Chondrocyte (in vitro differentiated cells): ENCODE measurements at regions not wholly inside any gene's neighbourhood (a gene's known extent, or its start where the extent isn't known, plus 50 kb on each side); places are given as distances from the start of the nearest gene placed in this dataset.
"Not testable (repeated sequence)": the region's sequence is repeated elsewhere in the genome, so short reads cannot be mapped to it uniquely, and the experiment has no call there.

ENCODE experiments used
- DNase-seq: peaks from one replicate; pipeline ENCODE4 v3.0.0; 2021; ENCODE audit warnings: mixed read lengths, low spot score
- H3K27ac Mint-ChIP-seq: one replicate; pipeline ENCODE4 v1.8.0; 2021; ENCODE audit warnings: mild to moderate bottlenecking, moderate library complexity, mixed read lengths; ENCODE audit not compliant: unreplicated experiment
- H3K27me3 Mint-ChIP-seq: 2 replicates; pipeline ENCODE4 v1.8.0; 2021; ENCODE audit warnings: low read depth, mixed read lengths
- H3K36me3 Mint-ChIP-seq: 2 replicates; pipeline ENCODE4 v1.8.0; 2021; ENCODE audit warnings: low read depth, mixed read lengths
- H3K4me1 Mint-ChIP-seq: 2 replicates; pipeline ENCODE4 v1.8.0; 2021; ENCODE audit warnings: low read depth, mild to moderate bottlenecking, mixed read lengths
- H3K4me3 Mint-ChIP-seq: one replicate; pipeline ENCODE4 v1.8.0; 2021; ENCODE audit warnings: mild to moderate bottlenecking, moderate library complexity, mixed read lengths; ENCODE audit not compliant: unreplicated experiment
- H3K9me3 Mint-ChIP-seq: 2 replicates; pipeline ENCODE4 v1.8.0; 2021; ENCODE audit warnings: low read depth, mixed read lengths
- TF ChIP-seq, protein P1 (sequence below): fragments of 200-600 bp; sonication (generic); IDR thresholded peaks from 2 replicates; pipeline ENCODE4 v1.5.0; 2021; ENCODE audit warnings: antibody characterized with exemption, mild to moderate bottlenecking, moderate library complexity

DNA sequence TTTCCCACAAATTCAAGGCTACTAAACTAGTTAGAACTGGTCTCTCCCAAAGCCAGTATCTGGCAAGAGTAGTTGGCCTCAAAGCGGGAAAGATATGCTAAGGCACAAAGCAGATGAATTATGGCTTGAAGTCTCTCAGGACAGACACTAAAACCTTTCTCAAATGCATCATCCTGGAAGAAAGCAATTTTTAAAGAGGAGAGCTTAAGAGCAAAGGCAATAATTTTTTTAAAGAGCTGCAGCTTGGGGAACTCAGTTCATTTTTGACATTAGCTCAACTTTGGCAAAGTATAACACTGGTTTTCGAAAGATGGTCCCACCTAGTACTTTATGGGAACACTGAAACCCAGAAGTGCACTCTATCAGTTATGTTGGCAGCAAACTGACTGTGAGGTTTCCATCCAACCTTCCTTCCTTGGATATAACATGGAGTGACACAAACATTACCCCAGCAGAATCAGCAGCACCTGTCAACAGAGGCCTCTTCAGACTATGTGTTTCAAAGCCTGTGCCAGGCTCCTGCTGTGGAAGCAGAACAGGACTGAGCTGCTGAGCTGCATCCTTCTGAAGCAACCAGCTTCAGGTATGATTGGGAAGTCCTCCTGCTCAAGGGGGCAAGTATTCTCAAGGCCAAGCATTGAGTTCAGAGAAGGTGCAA is 852.3 kb upstream of the HS3ST5 start:
- no peak overlapping the region for H3K27ac Mint-ChIP-seq
- no peaks in the 10 kb centered on the region for H3K9me3 Mint-ChIP-seq
- TF ChIP-seq, protein P1, sequence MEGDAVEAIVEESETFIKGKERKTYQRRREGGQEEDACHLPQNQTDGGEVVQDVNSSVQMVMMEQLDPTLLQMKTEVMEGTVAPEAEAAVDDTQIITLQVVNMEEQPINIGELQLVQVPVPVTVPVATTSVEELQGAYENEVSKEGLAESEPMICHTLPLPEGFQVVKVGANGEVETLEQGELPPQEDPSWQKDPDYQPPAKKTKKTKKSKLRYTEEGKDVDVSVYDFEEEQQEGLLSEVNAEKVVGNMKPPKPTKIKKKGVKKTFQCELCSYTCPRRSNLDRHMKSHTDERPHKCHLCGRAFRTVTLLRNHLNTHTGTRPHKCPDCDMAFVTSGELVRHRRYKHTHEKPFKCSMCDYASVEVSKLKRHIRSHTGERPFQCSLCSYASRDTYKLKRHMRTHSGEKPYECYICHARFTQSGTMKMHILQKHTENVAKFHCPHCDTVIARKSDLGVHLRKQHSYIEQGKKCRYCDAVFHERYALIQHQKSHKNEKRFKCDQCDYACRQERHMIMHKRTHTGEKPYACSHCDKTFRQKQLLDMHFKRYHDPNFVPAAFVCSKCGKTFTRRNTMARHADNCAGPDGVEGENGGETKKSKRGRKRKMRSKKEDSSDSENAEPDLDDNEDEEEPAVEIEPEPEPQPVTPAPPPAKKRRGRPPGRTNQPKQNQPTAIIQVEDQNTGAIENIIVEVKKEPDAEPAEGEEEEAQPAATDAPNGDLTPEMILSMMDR: no peak
- no peak for DNase-seq
- no peak overlapping the region for H3K4me3 Mint-ChIP-seq
- no peaks in the 10 kb centered on the region for H3K4me1 Mint-ChIP-seq
- no peaks in the 10 kb centered on the region for H3K36me3 Mint-ChIP-seq
- H3K27me3 Mint-ChIP-seq: no peaks in the 10 kb centered on the region

DNA sequence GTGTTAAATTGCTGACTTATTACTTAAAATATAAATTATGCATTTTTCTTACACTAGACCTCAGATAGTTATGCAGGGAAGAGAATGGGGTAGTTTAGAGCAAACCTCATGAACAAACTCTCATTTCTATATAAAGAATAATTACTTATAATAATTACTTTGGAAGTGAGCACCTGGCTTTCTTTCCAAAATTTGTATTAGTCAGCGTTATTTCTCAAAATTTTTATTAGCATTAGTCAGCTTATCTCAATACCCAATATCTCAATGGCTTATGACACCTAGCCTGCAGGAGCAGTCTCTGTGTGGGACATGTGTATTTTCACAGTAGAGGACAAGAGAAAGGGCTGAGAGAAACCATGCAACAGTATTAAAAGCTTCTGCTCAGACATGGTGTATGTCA is 849.2 kb upstream of the HS3ST5 start:
- Mint-ChIP-seq H3K9me3 (no peaks in the 10 kb centered on the region), H3K4me1 (no peaks in the 10 kb centered on the region), H3K27me3 (no peaks in the 10 kb centered on the region), H3K36me3 (no peaks in the 10 kb centered on the region), H3K27ac (no peak overlapping the region), H3K4me3 (no peak overlapping the region)
- no peak for DNase-seq
- TF ChIP-seq, protein P1: no peak

DNA sequence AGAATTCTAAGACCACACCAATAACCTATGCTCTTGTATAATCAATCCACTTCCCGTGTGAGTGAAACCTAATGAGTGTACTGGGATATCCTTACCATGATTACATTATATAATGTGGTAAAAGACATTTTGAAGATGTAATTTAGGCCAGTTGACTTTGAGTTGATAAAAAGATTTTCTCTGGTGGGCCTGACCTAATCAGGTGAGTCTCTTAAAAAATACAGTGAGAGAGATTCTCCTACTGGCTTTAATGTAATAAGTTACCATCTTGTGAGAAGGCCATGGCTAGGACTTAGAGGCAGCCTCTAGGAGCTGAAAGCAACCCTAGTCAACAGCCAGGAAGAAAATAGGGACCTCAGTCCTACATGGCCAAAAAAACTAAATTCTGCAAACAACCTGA is 847.7 kb upstream of the HS3ST5 start:
- DNase-seq: no peak
- Mint-ChIP-seq H3K4me3 (no peak overlapping the region), H3K9me3 (no peaks in the 10 kb centered on the region), H3K27me3 (no peaks in the 10 kb centered on the region), H3K27ac (no peak overlapping the region), H3K36me3 (no peaks in the 10 kb centered on the region), H3K4me1 (no peaks in the 10 kb centered on the region)
- TF ChIP-seq, protein P1: no peak

DNA sequence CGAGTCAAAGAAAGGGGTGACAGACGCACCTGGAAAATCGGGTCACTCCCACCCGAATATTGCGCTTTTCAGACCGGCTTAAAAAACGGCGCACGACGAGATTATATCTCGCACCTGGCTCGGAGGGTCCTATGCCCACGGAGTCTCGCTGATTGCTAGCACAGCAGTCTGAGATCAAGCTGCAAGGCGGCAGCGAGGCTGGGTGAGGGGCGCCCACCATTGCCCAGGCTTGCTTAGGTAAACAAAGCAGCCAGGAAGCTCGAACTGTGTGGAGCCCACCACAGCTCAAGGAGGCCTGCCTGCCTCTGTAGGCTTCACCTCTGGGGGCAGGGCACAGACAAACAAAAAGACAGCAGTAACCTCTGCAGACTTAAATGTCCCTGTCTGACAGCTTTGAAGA is 832.6 kb upstream of the HS3ST5 start:
- H3K9me3 Mint-ChIP-seq, H3K4me3 Mint-ChIP-seq, H3K27me3 Mint-ChIP-seq: not testable (repeated sequence)

DNA sequence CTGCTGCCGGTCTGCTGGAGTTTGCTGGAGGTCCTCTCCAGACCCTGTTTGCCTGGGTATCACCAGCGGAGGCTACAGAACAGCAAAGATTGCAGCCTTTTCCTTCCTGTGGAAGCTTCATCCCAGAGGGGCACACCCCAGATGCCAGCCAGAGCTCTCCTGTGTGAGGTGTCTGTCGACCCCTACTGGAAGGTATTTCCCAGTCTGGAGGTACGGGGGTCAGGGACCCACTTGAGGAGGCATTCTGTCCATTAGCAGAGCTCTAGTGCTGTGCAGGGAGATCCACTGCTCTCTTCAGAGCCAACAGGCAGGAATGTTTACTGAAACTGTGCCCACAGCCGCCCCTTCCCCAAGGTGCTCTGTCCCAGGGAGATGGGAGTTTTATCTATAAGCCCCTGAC is 823.1 kb upstream of the HS3ST5 start:
- H3K4me1 Mint-ChIP-seq, H3K36me3 Mint-ChIP-seq, H3K4me3 Mint-ChIP-seq, DNase-seq, H3K27ac Mint-ChIP-seq, H3K27me3 Mint-ChIP-seq, H3K9me3 Mint-ChIP-seq: not testable (repeated sequence)

More for the DNA sequence above, 832.6 kb upstream of the HS3ST5 start:
- not testable (repeated sequence) for H3K36me3 Mint-ChIP-seq, H3K4me1 Mint-ChIP-seq, H3K27ac Mint-ChIP-seq, DNase-seq

DNA sequence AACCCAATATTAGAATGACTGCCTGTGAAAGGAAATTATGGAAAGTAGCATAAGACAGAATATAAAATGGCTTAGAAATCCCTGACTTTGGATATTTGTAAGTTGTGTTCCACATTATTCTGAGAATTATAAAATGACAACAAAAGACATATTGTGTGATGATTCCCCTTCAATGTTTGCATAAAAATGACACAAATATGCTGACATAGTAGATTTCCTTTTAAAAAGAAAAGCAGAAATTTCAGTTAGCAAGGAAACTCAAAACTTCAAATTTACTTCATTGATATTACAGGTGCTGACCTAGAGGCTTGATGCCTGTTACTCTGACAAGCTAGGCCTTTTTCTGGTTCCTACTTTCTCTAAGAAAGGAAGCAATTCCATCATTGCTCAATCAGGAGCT is 816.9 kb upstream of the HS3ST5 start:
- no peak overlapping the region for H3K4me3 Mint-ChIP-seq
- no peaks in the 10 kb centered on the region for H3K4me1 Mint-ChIP-seq
- DNase-seq: no peak
- peaks cover 7% of the 10 kb centered on the region for H3K27me3 Mint-ChIP-seq
- no peaks in the 10 kb centered on the region for H3K36me3 Mint-ChIP-seq
- no peak overlapping the region for H3K27ac Mint-ChIP-seq
- peaks cover 3% of the 10 kb centered on the region for H3K9me3 Mint-ChIP-seq
- TF ChIP-seq, protein P1: no peak
